ENCODE measurements at regions not wholly inside any gene's neighbourhood (a gene's known extent, or its start where the extent isn't known, plus 50 kb on each side); places are given as distances from the start of the nearest gene placed in this dataset.

DNA sequence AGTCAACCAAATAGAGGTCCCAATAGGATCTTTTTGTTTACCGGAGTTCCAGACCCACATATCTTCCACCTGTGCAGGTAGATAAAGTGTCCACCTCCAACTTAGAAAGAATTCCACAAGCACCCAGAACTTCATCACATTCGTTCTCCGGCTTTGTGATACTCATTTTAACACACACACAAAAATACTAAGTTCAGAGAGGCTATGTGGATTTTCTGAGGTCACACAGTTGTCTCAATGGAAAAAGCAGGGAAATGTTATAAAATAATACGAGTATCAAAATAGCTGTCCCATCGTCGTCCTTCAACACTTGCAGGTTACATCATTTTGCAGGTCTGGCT, 137.5 kb downstream of the TMCO5A start:
- no peak for DNase-seq (ENCODE audit: low read depth)
- TF ChIP-seq, protein P1, sequence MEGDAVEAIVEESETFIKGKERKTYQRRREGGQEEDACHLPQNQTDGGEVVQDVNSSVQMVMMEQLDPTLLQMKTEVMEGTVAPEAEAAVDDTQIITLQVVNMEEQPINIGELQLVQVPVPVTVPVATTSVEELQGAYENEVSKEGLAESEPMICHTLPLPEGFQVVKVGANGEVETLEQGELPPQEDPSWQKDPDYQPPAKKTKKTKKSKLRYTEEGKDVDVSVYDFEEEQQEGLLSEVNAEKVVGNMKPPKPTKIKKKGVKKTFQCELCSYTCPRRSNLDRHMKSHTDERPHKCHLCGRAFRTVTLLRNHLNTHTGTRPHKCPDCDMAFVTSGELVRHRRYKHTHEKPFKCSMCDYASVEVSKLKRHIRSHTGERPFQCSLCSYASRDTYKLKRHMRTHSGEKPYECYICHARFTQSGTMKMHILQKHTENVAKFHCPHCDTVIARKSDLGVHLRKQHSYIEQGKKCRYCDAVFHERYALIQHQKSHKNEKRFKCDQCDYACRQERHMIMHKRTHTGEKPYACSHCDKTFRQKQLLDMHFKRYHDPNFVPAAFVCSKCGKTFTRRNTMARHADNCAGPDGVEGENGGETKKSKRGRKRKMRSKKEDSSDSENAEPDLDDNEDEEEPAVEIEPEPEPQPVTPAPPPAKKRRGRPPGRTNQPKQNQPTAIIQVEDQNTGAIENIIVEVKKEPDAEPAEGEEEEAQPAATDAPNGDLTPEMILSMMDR (IDR thresholded peaks at IDR 0.05; ENCODE audit: low read length, missing control alignments): no peak
- peak overlapping the region; percentile 49 for H3K4me3 ChIP-seq (replicated peaks; ENCODE audit: low read depth, low read length)

DNA sequence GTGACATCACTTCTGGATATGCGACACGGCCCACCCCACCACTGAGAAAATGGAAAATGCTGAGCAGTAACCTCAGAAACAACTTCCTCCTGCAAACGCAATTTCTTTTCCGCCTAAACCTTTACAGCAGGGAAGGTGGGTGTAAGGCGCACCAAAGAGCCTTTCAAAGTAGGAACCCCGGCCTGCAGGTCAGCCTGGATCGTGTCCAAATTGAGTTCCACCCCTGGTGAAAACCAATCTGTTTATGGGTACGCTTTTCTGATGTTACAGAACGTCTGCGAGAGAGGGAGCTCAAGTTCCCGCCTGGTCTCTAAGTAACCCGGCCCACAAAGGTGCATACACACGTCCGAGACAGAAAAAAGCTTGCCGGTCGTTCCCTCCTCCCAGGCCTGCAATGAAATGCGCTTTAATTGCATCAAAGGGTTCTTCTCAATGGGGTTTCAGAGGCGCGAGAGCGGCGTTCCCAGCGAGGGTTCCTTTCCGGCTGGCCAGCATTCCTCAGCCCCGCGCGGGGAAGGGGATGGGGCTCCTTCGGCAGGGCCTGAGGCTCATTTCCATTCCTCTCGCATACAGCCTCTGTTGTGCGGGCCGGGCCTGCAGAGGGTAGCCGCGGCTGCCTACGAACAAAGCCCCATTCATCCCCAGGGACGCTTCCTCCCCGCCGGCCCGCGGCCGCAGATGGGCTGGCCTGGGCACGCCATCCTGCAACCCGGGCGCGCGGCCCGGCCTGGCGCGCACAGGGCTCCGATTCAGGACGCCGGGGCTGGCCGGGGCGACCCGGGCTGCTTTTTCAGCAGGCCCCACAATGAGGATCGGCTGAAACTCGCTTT, 138.1 kb downstream of the TMCO5A start:
- DNase-seq (ENCODE audit: low read depth): peak; percentile 81
- TF ChIP-seq, protein P1 (IDR thresholded peaks at IDR 0.05; ENCODE audit: low read length, missing control alignments): peak; percentile 25
- peak overlapping the region; percentile 49 for H3K4me3 ChIP-seq (replicated peaks; ENCODE audit: low read depth, low read length)

DNA sequence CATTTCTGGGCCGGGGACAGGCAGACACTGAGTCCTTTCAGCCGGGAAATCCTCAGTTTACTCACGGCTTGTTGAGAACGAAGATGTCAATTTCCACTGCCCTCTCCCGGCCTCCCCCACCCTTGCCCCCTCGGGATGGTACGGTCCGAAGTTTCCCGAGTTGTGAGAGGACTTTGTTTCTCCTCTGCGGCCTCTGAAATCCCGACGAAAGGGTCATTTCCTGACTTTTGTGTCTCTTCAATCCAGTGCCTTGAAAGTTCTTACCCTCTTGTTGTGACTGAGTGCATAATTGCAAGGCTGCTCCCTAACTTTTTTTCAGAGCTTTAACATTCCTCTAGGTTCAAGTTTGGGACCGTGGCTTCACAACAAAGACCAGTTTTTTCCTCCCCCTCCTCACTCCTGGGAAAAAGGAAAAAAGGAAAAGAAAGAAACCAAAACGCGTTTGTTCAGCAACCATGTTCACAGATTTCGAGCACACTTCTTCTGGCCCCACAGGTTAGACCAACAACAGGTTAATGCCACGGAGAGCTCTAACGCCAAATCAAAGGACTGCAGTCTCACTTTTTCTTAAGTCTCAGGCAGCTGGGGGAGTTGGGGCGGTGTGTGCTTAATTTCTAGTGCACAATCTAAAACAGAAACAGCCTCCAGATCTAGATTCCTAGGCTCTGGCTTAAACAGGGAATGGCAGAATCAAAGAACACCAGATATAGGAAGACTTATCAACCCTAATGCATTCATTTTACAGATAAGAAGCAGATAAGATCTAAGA, 138.9 kb downstream of the TMCO5A start:
- DNase-seq (ENCODE audit: low read depth): peak; percentile 55
- TF ChIP-seq, protein P1 (IDR thresholded peaks at IDR 0.05; ENCODE audit: low read length, missing control alignments): no peak
- H3K4me3 ChIP-seq (replicated peaks; ENCODE audit: low read depth, low read length): peak overlapping the region; percentile 36

DNA sequence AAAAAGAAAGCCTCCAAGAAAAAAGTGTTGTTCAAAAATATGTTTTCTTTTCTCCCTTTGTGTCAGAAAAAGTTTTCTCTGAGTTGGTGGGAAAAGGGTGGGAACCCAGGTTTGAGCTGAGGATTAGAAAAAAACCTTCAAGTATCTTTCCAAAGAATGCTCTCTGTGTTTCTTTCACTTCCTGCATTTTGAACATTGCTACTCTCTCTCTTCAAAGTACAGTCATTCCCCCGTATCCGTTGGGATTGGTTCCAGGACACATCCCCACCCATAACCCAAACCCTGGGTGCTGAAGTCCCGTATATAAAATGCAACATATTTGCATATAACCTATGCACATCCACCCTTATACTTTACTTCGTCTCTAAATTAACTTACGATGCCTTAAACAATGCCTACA, 139.6 kb downstream of the TMCO5A start:
- no peak for DNase-seq (ENCODE audit: low read depth)
- H3K4me3 ChIP-seq (replicated peaks; ENCODE audit: low read depth, low read length): no peak overlapping the region
- TF ChIP-seq, protein P1 (IDR thresholded peaks at IDR 0.05; ENCODE audit: low read length, missing control alignments): no peak

DNA sequence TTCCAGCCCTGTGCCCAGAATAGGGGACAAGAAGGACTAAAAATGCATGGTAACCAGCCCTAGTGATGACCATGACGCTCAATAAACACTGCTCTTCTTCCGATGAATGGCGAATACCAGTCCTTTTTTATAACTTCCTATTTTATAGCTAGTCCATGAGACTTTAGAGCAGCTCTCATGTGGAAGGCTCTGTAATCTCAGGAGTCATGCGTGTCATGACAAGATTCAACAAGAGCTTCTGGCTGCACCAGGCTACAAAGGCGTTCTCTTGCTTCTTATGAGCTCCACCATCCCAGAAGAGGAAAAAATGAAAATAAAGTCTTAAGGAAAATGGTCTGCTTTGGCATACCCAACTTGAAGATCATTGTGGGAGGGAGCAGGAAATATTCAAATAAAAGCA, 141.0 kb downstream of the TMCO5A start:
- H3K4me3 ChIP-seq (replicated peaks; ENCODE audit: low read depth, low read length): no peak overlapping the region
- TF ChIP-seq, protein P1 (IDR thresholded peaks at IDR 0.05; ENCODE audit: low read length, missing control alignments): no peak
- DNase-seq (ENCODE audit: low read depth): no peak

DNA sequence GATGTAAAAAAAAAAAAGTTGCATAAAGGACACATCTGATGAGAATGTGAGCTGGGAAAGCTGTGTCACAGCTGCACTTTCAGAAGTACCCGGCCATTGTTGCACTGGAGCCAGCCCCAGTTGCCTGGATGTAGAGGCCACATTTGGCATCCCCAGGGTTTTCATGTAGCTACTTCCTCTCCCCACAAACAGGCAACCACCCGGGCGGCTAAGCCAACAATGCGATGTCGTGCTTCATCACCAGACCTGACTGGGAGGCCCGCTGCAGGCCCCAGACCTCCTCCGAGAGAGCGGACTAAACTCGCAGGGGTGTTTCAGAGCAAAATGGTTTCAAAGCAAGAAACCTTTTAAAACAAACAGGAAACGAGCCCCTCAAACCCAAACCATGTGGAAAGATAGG, 142.3 kb downstream of the TMCO5A start:
- no peak for DNase-seq (ENCODE audit: low read depth)
- no peak overlapping the region for H3K4me3 ChIP-seq (replicated peaks; ENCODE audit: low read depth, low read length)
- TF ChIP-seq, protein P1 (IDR thresholded peaks at IDR 0.05; ENCODE audit: low read length, missing control alignments): no peak
